T1000 (cell line): ENCODE measurements at regions not wholly inside any gene's neighbourhood (a gene's known extent, or its start where the extent isn't known, plus 50 kb on each side); places are given as distances from the start of the nearest gene placed in this dataset.
"Not testable (repeated sequence)": the region's sequence is repeated elsewhere in the genome, so short reads cannot be mapped to it uniquely, and the experiment has no call there.

ENCODE experiments used
- DNase-seq: peaks from one replicate; lab custom pipeline; 2025; ENCODE audit warnings: mixed read lengths; lab: John Stamatoyannopoulos, UW

DNA sequence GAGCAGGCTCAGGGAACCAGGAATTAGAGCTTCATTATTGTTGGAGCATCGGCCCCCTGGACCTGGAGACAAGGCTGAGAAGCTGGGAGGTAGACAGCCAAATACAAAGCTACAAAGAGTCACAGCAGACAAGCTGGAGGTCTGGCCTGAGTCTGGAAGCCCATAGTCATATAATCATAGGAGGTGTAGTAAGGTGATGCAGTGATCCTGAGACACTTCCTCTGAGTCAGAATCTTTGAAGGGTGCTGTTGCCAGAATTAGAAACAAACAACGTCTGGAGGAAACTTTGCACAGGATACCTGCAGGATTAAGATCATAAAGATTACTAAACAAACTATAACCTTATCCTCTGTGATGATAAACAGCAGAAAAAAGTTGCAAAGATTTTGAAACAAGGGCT lies 213.8 kb downstream of the DSC3 start:
- DNase-seq: no peak

GRCh38 chr18:30819619-30820018 lies 222.9 kb downstream of the DSC3 start:
- no peak for DNase-seq

GRCh38 chr18:30814446-30814845 lies 228.1 kb downstream of the DSC3 start:
- no peak for DNase-seq

DNA sequence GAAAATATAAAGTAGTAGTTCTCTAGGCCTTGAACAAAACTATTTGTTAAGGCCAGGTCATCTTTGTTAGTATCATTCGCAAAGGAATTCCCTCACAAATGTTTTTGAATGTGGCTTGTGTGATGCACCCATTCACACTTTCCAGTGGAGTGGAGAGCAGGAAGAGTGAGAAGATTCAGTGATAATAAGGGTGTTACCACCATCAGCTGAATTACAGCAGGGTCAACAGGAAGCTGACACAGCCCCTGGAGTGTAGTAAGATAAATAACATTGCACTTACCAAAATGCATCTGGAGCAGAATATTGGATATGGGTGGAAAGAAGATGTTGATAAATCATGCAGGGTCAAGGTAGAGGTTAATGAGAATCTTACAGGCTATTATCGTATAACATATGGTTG lies 231.0 kb downstream of the DSC3 start:
- no peak for DNase-seq

DNA sequence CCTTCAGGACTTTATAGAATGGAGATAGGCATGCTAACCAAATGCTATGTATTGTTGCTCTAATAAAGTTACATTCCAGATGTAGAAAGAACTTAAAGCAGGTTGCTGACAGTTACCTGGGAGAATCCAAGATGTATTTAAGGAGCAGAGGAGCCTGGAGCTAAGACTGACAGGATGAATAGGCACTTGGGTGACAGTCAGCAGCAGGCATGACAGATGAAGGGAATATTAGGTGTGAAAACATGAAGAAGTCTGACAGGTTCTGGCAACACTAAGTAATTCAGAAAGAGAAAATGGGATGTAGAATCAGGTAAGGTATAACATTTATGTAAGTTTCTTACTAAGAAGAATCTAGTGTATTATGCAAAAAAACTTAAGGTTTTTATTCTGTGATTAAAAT lies 232.0 kb downstream of the DSC3 start:
- no peak for DNase-seq

DNA sequence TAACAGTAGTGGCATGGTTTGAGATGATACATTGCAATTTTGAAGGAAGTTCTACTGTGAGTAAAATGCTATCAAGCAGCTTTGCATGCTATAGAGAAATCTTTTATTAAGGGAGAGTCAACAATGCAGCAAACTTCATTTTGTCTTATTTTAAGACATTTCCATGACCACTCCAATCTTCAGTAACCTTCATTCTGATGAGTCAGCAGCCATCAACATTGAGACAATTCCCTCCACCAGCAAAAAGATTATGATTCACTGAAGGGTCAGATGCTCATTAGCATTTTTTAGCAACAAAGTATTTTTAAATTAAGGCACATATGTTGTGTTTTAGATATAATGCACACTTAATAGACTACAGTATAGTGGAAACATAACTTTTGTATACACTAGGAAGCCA lies 235.7 kb downstream of the DSC3 start:
- no peak for DNase-seq

DNA sequence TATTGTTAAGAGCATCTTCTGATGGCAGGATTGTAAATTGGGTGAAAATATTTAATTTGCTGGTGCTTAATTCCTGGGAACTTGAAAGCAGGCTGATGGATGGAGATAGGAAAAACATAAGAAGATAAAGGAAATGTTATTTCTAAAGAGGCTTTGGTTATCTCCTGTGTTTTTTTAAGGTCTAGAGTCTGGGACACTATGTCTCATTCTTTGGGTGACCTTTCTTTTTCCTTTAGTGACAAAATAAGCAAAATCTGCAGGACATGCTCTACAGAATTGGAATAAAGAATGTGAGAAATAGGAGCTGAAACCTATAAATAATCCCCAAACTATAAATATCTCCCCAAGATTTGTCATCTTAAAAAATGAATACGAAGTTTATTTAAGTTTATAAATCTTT lies 241.7 kb downstream of the DSC3 start:
- DNase-seq: no peak

GRCh38 chr18:30792051-30792450 lies 250.5 kb downstream of the DSC3 start:
- DNase-seq: no peak

- not testable (repeated sequence) for DNase-seq
Observed at GRCh38 chr18:30788411-30788991, 254.0 kb downstream of the DSC3 start.

GRCh38 chr18:30787410-30787809 lies 255.1 kb downstream of the DSC3 start:
- no peak for DNase-seq

GRCh38 chr18:30781601-30782000 lies 260.9 kb downstream of the DSC3 start:
- DNase-seq: no peak

- DNase-seq: no peak
Observed at GRCh38 chr18:30775629-30776028, 266.9 kb downstream of the DSC3 start.

DNA sequence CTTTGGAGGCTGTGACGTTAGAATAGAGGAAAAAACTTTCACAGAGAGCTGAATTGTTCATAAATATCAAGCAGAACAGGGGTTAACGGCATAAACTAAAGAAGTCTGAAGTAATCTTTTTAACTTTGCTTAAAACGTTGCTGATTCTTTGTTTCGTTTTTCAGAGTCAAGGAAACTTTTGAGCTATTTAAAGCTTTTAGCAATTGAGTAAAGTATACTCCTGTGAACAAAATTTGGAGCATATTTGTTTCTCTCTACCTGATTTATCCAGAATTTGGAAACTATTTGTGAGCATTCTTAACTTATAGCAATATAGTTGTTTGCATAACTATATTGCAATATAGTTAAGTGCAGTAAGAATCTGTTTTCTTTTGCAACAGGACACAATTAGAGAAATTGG lies 270.4 kb downstream of the DSC3 start:
- DNase-seq: not testable (repeated sequence)

- DNase-seq: no peak
Observed at GRCh38 chr18:30766053-30766452, 276.5 kb downstream of the DSC3 start.

GRCh38 chr18:30765247-30765646 lies 277.3 kb downstream of the DSC3 start:
- DNase-seq: no peak

DNA sequence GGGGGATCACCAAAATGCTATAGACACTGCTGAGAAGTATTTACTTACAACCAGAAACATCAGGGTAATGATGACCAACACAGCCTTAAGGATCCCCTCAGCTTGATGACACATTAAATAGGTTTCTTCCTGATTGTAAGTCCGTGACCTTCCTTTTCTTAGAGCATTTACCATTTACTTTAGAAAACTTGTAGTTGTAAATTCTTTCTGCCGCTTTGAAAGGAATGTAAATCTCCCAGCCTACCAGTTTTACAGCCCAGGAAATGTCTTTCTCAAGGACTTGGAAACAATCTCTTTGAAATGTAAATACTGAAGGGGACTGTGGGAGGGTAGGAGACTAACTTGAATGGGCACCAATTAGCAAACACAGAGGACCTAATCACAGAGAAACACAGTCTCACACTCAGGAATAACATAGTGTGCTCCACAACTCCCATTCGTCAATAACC lies 278.6 kb downstream of the DSC3 start:
- no peak for DNase-seq

DNA sequence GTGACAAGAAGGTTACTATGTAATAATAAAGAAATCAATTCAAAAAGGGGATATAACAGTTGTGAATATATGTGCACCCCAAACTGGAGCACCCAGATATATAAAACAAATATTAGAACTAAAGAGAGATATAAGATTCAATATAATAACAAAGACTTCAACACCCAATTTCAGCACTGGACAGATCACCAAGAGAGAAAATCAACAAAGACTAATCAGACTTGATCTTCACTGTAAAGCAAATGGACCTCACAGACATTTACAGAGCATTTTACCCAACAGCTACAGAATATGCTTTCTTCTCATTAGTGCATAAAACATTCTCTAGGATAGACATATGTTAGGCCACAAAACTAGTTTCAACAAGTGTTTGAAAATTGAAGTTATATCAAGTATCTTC lies 287.7 kb downstream of the DSC3 start:
- DNase-seq: no peak

DNA sequence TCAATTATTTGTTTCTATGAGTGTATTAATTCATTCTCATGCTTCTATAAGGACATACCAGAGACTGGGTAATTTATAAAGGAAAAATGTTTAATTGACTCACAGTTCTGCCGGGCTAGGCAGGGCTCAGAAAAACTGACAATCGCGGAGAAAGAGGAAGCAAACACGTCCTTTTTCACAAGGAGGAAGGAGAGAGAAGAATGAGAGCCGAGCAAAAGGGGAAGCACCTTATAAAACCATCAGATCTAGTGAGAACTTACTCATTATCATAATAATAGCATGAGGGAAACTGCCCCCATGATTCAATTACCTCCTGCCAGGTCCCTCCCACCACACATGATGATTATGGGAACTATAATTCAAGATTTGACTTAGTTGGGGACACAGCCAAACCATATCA lies 294.0 kb downstream of the DSC3 start:
- DNase-seq: no peak

DNA sequence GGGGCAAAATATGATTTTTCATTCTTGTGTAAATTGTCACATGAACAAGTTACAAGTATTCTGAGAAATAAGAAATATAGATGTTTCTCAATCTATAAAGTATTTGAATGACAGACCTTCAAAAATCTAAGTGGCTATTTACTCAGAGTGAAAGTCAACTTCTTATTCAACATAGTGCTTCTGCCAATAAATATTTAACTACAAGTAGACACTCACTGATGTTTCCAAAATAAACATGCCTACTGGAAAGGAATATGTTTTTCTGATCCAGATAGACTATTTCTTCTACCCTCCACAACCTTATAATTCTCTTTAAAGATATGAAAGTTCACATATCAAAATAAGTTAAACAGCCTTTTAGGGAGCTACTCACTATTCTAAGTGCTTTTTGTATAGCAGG lies 296.3 kb downstream of the DSC3 start:
- no peak for DNase-seq

DNA sequence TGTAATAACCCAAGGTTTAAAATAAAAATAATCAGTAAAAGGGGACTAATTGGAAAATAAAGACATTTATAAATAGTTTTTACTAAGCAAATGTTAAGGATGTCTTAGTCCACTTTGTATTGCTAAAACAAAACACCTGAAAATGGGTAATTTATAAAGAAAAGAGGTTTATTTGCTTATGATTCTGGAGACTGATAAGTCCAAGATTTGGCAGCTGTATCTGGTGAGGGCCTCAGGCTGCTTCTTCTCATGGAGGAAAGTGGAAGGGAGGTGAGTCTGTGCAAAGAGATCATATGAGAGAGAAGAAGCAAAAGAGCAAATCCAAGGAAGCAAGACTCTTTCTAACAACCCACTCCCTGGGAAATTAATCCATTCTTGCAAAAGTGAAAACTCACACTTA lies 299.5 kb downstream of the DSC3 start:
- DNase-seq: no peak

GRCh38 chr18:30730915-30731314 lies 311.6 kb downstream of the DSC3 start:
- DNase-seq: no peak

DNA sequence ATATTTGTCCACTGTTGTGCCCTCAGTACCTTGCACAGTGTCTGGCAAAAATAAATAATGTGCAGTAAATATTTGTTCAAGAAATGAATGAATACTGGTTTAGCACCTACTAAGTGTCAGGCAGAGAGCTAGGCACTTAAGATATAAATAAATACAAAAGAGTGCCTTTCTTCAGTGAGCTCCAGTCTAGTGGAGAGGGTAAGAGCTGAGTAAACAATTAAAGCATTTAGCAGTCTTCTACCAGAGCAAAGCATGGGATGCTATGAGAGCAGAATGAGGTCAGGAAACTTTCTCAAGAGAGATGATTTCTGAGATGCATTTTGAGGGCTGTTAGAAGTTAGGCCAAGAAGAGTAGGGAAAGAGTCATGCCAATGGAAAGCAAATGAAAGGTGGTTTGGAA lies 314.7 kb downstream of the DSC3 start:
- DNase-seq: no peak

- DNase-seq: no peak
Observed at GRCh38 chr18:30713299-30713698, 329.2 kb downstream of the DSC3 start.

- no peak for DNase-seq
Observed at GRCh38 chr18:30712383-30712782, 330.2 kb downstream of the DSC3 start.

- no peak for DNase-seq
Observed at GRCh38 chr18:30709595-30709994, 332.9 kb downstream of the DSC3 start.
